ENCODE measurements at regions not wholly inside any gene's neighbourhood (a gene's known extent, or its start where the extent isn't known, plus 50 kb on each side); places are given as distances from the start of the nearest gene placed in this dataset.

- no peak for DNase-seq
These were observed 197.0 kb upstream of the CADM1 start for GRCh38 chr11:115700981-115701875.

GRCh38 chr11:115700496-115700895 is 196.3 kb upstream of the CADM1 start:
- no peak for DNase-seq

- no peak for DNase-seq
These were observed 195.5 kb upstream of the CADM1 start for GRCh38 chr11:115699733-115700132.

- DNase-seq: no peak
These were observed 195.1 kb upstream of the CADM1 start for GRCh38 chr11:115699326-115699725.

- no peak for DNase-seq
These were observed 194.0 kb upstream of the CADM1 start for GRCh38 chr11:115698243-115698642.

- no peak for DNase-seq
These were observed 192.3 kb upstream of the CADM1 start for GRCh38 chr11:115696563-115696962.

GRCh38 chr11:115695677-115696364 is 191.6 kb upstream of the CADM1 start:
- no peak for DNase-seq

- no peak for DNase-seq
These were observed 188.8 kb upstream of the CADM1 start for GRCh38 chr11:115693002-115693401.

- DNase-seq: no peak
These were observed 186.8 kb upstream of the CADM1 start for GRCh38 chr11:115691030-115691429.

GRCh38 chr11:115687934-115688333 is 183.7 kb upstream of the CADM1 start:
- DNase-seq: no peak

GRCh38 chr11:115684699-115685098 is 180.5 kb upstream of the CADM1 start:
- no peak for DNase-seq

- DNase-seq: no peak
These were observed 179.9 kb upstream of the CADM1 start for GRCh38 chr11:115684135-115684534.

- no peak for DNase-seq
These were observed 178.7 kb upstream of the CADM1 start for GRCh38 chr11:115682888-115683287.

- DNase-seq: no peak
These were observed 177.9 kb upstream of the CADM1 start for GRCh38 chr11:115682101-115682500.

GRCh38 chr11:115679945-115680344 is 175.7 kb upstream of the CADM1 start:
- DNase-seq: no peak

GRCh38 chr11:115678942-115679341 is 174.7 kb upstream of the CADM1 start:
- no peak for DNase-seq

GRCh38 chr11:115677190-115677589 is 173.0 kb upstream of the CADM1 start:
- no peak for DNase-seq

- no peak for DNase-seq
These were observed 172.6 kb upstream of the CADM1 start for GRCh38 chr11:115676768-115677167.

- DNase-seq: no peak
These were observed 172.0 kb upstream of the CADM1 start for GRCh38 chr11:115676206-115676605.

GRCh38 chr11:115674937-115675544 is 170.8 kb upstream of the CADM1 start:
- no peak for DNase-seq

- DNase-seq: no peak
These were observed 170.1 kb upstream of the CADM1 start for GRCh38 chr11:115674176-115674936.

GRCh38 chr11:115673720-115674119 is 169.5 kb upstream of the CADM1 start:
- DNase-seq: no peak

- DNase-seq: no peak
These were observed 168.8 kb upstream of the CADM1 start for GRCh38 chr11:115672999-115673411.

All from CD4-positive, alpha-beta T cell treated with Interleukin-4 for 4 hours (primary cell).